Neuronal stem cell (in vitro differentiated cells): ENCODE measurements at regions not wholly inside any gene's neighbourhood (a gene's known extent, or its start where the extent isn't known, plus 50 kb on each side); places are given as distances from the start of the nearest gene placed in this dataset.

Source experiments
- DNase-seq: peaks from one replicate; pipeline ENCODE4 v3.0.0-alpha.2; 2013; ENCODE audit warnings: low spot score
- H2AFZ ChIP-seq: one replicate; pipeline ENCODE4 v1.6.1; 2013; ENCODE audit warnings: mild to moderate bottlenecking, low read length, inconsistent platforms
- H2AK5ac ChIP-seq: 2 replicates; pipeline ENCODE4 v1.6.1; 2013; ENCODE audit warnings: low read depth, mild to moderate bottlenecking, inconsistent platforms, low read length, moderate library complexity, mixed read lengths
- H2BK120ac ChIP-seq: 2 replicates; pipeline ENCODE4 v1.6.1; 2013; ENCODE audit warnings: low read depth, mild to moderate bottlenecking, inconsistent platforms, low read length, moderate library complexity, mixed read lengths
- H2BK12ac ChIP-seq: one replicate; pipeline ENCODE4 v1.6.1; 2013; ENCODE audit warnings: low read length, inconsistent platforms
- H2BK15ac ChIP-seq: 2 replicates; pipeline ENCODE4 v1.6.1; 2013; ENCODE audit warnings: mild to moderate bottlenecking, low read length, inconsistent platforms, mixed read lengths
- H2BK5ac ChIP-seq: one replicate; pipeline ENCODE4 v1.6.1; 2013; ENCODE audit warnings: inconsistent platforms, mild to moderate bottlenecking, low read length, moderate library complexity
- H3K14ac ChIP-seq: one replicate; pipeline ENCODE4 v1.6.1; 2013; ENCODE audit warnings: low read length, inconsistent platforms
- H3K18ac ChIP-seq: 2 replicates; pipeline ENCODE4 v1.6.1; 2013; ENCODE audit warnings: low read length, inconsistent platforms
- H3K23ac ChIP-seq: 2 replicates; pipeline ENCODE4 v1.6.1; 2013; ENCODE audit warnings: low read depth, mild to moderate bottlenecking, mixed read lengths, low read length, inconsistent platforms; ENCODE audit not compliant: poor library complexity
- H3K27ac ChIP-seq: replicated peaks from 3 replicates; pipeline ENCODE4 v1.5.1; 2013; ENCODE audit warnings: low read length, inconsistent platforms
- H3K27me3 ChIP-seq, 3 experiments: 2 replicates each; pipeline ENCODE4 v1.6.1; 2013; ENCODE audit warnings: low read length in 3 of 3, mild to moderate bottlenecking in 2 of 3, inconsistent platforms in 1 of 3, low read depth in 1 of 3, mixed read lengths in 1 of 3, moderate library complexity in 1 of 3; ENCODE audit not compliant: control insufficient read depth in 3 of 3, insufficient read depth in 3 of 3
- H3K36me3 ChIP-seq, 2 donors: replicated peaks in 1 of 2; 2 replicates each; pipeline ENCODE4 v1.6.1; 2013; ENCODE audit warnings: low read length in 2 of 2; ENCODE audit not compliant: control insufficient read depth in 2 of 2, insufficient read depth in 2 of 2
- H3K4ac ChIP-seq: 2 replicates; pipeline ENCODE4 v1.6.1; 2013; ENCODE audit warnings: inconsistent platforms, mild to moderate bottlenecking, low read length, moderate library complexity
- H3K4me1 ChIP-seq, 2 donors: 1 replicate in 1 of 2; 2 replicates in 1 of 2; pipeline ENCODE4 v1.6.1; 2013; ENCODE audit warnings: low read length in 2 of 2, low read depth in 1 of 2; ENCODE audit not compliant: control insufficient read depth in 2 of 2, insufficient read depth in 1 of 2
- H3K4me2 ChIP-seq: one replicate; pipeline ENCODE4 v1.6.1; 2013; ENCODE audit warnings: mild to moderate bottlenecking, low read length, inconsistent platforms; ENCODE audit not compliant: insufficient read depth, poor library complexity, severe bottlenecking
- H3K4me3 ChIP-seq, 2 donors: 2 replicates each; pipeline ENCODE4 v1.5.1; 2013; ENCODE audit warnings: low read length in 2 of 2, mild to moderate bottlenecking in 2 of 2, inconsistent platforms in 1 of 2, moderate library complexity in 1 of 2
- H3K79me1 ChIP-seq: one replicate; pipeline ENCODE4 v1.6.1; 2013; ENCODE audit warnings: low read depth, mild to moderate bottlenecking, inconsistent platforms, low read length, moderate library complexity
- H3K9ac ChIP-seq: one replicate; pipeline ENCODE4 v1.6.1; 2013; ENCODE audit warnings: mild to moderate bottlenecking, low read depth, low read length, inconsistent platforms; ENCODE audit not compliant: poor library complexity
- H3K9me3 ChIP-seq, 2 donors: replicated peaks in 1 of 2; 2 replicates each; pipeline versions ENCODE3 to v1.6.1; 2013; ENCODE audit warnings: low read length in 2 of 2, mild to moderate bottlenecking in 2 of 2, inconsistent platforms in 1 of 2, low read depth in 1 of 2, mixed read lengths in 1 of 2, moderate library complexity in 1 of 2; ENCODE audit not compliant: control insufficient read depth in 2 of 2, insufficient read depth in 1 of 2
- H4K8ac ChIP-seq: one replicate; pipeline ENCODE4 v1.6.1; 2013; ENCODE audit warnings: low read depth, mild to moderate bottlenecking, inconsistent platforms, low read length, moderate library complexity
- H4K91ac ChIP-seq: one replicate; pipeline ENCODE4 v1.6.1; 2013; ENCODE audit warnings: low read length, low read depth, mild to moderate bottlenecking, inconsistent platforms; ENCODE audit not compliant: poor library complexity
- WGBS, 2 donors: extraction: QIAGEN DNeasy Blood & Tissue Kit; methylation state at CpG; one replicate each; pipeline ENCODE4 v1.1.7; 2013; ENCODE audit warnings: missing lambda C conversion rate in 2 of 2, mixed read lengths in 1 of 2; ENCODE audit not compliant: insufficient read length in 2 of 2, insufficient replicate concordance in 1 of 2; ENCODE audit errors: extremely low coverage in 2 of 2; 5-methylcytosine and 5-hydroxymethylcytosine counted together

DNA sequence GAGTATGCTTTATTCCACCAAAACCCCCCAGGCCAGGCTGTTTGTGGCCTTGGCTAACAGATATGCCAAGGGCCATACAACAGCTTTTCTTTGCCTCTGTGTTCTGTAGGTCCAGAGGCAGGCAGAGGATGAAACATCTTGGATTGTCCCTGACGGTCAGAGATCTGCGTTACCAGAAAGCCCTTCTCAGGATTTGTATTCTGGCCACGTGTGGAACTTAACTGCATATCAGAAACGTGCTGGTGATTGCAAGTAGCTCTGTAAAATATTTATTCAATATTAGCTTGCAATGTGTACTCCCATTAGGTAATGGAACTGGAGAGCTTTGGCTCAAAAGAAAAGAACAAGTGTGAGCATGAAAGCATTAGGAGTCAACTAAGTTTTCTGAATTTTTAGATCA, 275.0 kb downstream of the CBLN4 start:
- H3K14ac ChIP-seq = no peak overlapping the region
- H2BK15ac ChIP-seq = no peak overlapping the region
- DNase-seq = no peak
- H3K27me3 ChIP-seq = no peaks in the 10 kb centered on the region
- no peaks in the 10 kb centered on the region for H3K79me1 ChIP-seq
- no peak overlapping the region for H3K18ac ChIP-seq
- no peak overlapping the region for H3K9ac ChIP-seq
- H2AFZ ChIP-seq = no peak overlapping the region
- no peaks in the 10 kb centered on the region for H3K36me3 ChIP-seq
- no peak overlapping the region for H2BK120ac ChIP-seq
- H4K8ac ChIP-seq = no peak overlapping the region
- no CpG with 5 or more reads among the region's 4 CpGs for WGBS, 2 donors
- H3K4ac ChIP-seq = no peak overlapping the region
- no peak overlapping the region for H3K23ac ChIP-seq
- no peak overlapping the region for H2AK5ac ChIP-seq
- H3K4me3 ChIP-seq = no peak overlapping the region
- H4K91ac ChIP-seq = no peak overlapping the region
- H2BK12ac ChIP-seq = no peak overlapping the region
- H3K4me1 ChIP-seq = no peaks in the 10 kb centered on the region
- no peak overlapping the region for H2BK5ac ChIP-seq
- H3K27ac ChIP-seq = no peak overlapping the region
- H3K4me2 ChIP-seq = no peak overlapping the region
- no peaks in the 10 kb centered on the region for H3K9me3 ChIP-seq

DNA sequence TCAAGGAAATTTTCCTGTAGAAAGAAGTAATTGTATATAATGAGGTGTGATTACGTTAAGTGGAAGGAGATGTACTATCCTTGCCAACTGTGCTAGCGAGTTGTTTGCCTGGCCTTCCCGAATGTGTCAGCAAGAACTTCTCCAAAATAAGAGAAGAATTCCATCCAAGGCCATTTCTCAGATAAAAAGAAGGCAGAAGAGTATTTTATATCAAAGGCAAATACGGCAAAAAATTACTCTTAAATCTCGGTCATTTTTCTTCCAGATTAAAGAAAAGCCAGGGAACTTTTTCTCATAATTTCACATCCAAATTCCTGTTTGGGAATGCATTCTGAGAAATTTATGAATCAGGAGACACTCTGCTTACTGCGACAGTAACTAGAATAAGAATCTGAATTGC, 290.6 kb downstream of the CBLN4 start:
- no peak overlapping the region for H2BK12ac ChIP-seq
- H3K18ac ChIP-seq = no peak overlapping the region
- no peak overlapping the region for H3K14ac ChIP-seq
- no peaks in the 10 kb centered on the region for H3K27me3 ChIP-seq
- no peak overlapping the region for H3K4me2 ChIP-seq
- no peak overlapping the region for H3K9ac ChIP-seq
- no peak overlapping the region for H2AFZ ChIP-seq
- H4K91ac ChIP-seq = no peak overlapping the region
- no peak overlapping the region for H2BK120ac ChIP-seq
- H2AK5ac ChIP-seq = no peak overlapping the region
- H3K27ac ChIP-seq = no peak overlapping the region
- no peak overlapping the region for H3K23ac ChIP-seq
- WGBS, 2 donors = no CpG with 5 or more reads among the region's 6 CpGs
- H3K79me1 ChIP-seq = no peaks in the 10 kb centered on the region
- H2BK15ac ChIP-seq = no peak overlapping the region
- H3K36me3 ChIP-seq = no peaks in the 10 kb centered on the region
- no peak overlapping the region for H2BK5ac ChIP-seq
- no peak overlapping the region for H4K8ac ChIP-seq
- H3K4me3 ChIP-seq = no peak overlapping the region
- no peaks in the 10 kb centered on the region for H3K4me1 ChIP-seq
- no peaks in the 10 kb centered on the region for H3K9me3 ChIP-seq
- DNase-seq = no peak
- H3K4ac ChIP-seq = no peak overlapping the region

GRCh38 chr20:55714082-55714481, 291.2 kb downstream of the CBLN4 start:
- H3K36me3 ChIP-seq = no peaks in the 10 kb centered on the region
- H3K14ac ChIP-seq = no peak overlapping the region
- H3K4me3 ChIP-seq = no peak overlapping the region
- H3K79me1 ChIP-seq = no peaks in the 10 kb centered on the region
- H3K4me2 ChIP-seq = no peak overlapping the region
- no peak overlapping the region for H3K23ac ChIP-seq
- no peak for DNase-seq
- no peak overlapping the region for H4K91ac ChIP-seq
- H4K8ac ChIP-seq = no peak overlapping the region
- no peaks in the 10 kb centered on the region for H3K27me3 ChIP-seq
- H3K9me3 ChIP-seq = no peaks in the 10 kb centered on the region
- H2BK120ac ChIP-seq = no peak overlapping the region
- H3K4me1 ChIP-seq = no peaks in the 10 kb centered on the region
- no peak overlapping the region for H2BK5ac ChIP-seq
- H2AK5ac ChIP-seq = no peak overlapping the region
- no peak overlapping the region for H3K9ac ChIP-seq
- H2AFZ ChIP-seq = peak overlapping the region; percentile 4
- no peak overlapping the region for H3K4ac ChIP-seq
- no peak overlapping the region for H2BK15ac ChIP-seq
- H3K18ac ChIP-seq = no peak overlapping the region
- H2BK12ac ChIP-seq = no peak overlapping the region
- H3K27ac ChIP-seq = no peak overlapping the region

- Histone ChIP-seq H3K18ac (no peak overlapping the region), H4K91ac (no peak overlapping the region), H3K9me3 (peaks cover 0 to 2% of the 10 kb centered on the region in 2 donors), H2AFZ (no peak overlapping the region), H3K4me1 (no peaks in the 10 kb centered on the region), H2BK5ac (no peak overlapping the region), H2BK12ac (no peak overlapping the region), H3K27ac (no peak overlapping the region), H3K9ac (no peak overlapping the region), H4K8ac (no peak overlapping the region), H2AK5ac (no peak overlapping the region), H3K14ac (no peak overlapping the region), H3K27me3 (no peaks in the 10 kb centered on the region), H3K79me1 (no peaks in the 10 kb centered on the region), H3K4me2 (no peak overlapping the region), H3K36me3 (no peaks in the 10 kb centered on the region), H3K4me3 (no peak overlapping the region), H3K23ac (no peak overlapping the region), H2BK120ac (no peak overlapping the region), H2BK15ac (no peak overlapping the region), H3K4ac (no peak overlapping the region)
- no peak for DNase-seq
- no CpG with 5 or more reads among the region's 3 CpGs for WGBS, 2 donors
Observed at GRCh38 chr20:55704458-55704857, 300.9 kb downstream of the CBLN4 start.
